Transverse colon (tissue), 4 donors: ENCODE measurements at regions not wholly inside any gene's neighbourhood (a gene's known extent, or its start where the extent isn't known, plus 50 kb on each side); places are given as distances from the start of the nearest gene placed in this dataset.

Experiments
- DNase-seq: peaks from one replicate; pipeline ENCODE4 v3.0.0-alpha.2; 2019
- H3K27ac ChIP-seq, 4 donors: fragments of 200-600 bp; sonication (generic); 2 replicates each; pipeline ENCODE4 v1.5.1; 2016 to 2018; ENCODE audit warnings: inconsistent platforms in 4 of 4
- H3K27me3 ChIP-seq: fragments of 200-600 bp; sonication (generic); 2 replicates; pipeline ENCODE4 v1.5.1; 2017; ENCODE audit warnings: inconsistent platforms
- H3K36me3 ChIP-seq, 4 donors: fragments of 200-600 bp; sonication (generic); 2 replicates each; pipeline ENCODE4 v1.5.1; 2017 to 2019; ENCODE audit warnings: inconsistent platforms in 4 of 4
- H3K4me1 ChIP-seq, 4 donors: fragments of 200-600 bp; sonication (generic); 2 replicates each; pipeline ENCODE4 v1.5.1; 2017 to 2020; ENCODE audit warnings: inconsistent platforms in 4 of 4
- H3K4me3 ChIP-seq, 4 donors: fragments of 200-600 bp; sonication (generic); 1 replicate in 1 of 4; 2 replicates in 3 of 4; pipeline versions ENCODE4 v1.5.1 to v1.6.1; 2017 to 2019; ENCODE audit warnings: inconsistent platforms in 4 of 4
- H3K9me3 ChIP-seq, 2 donors: fragments of 200-600 bp; sonication (generic); 2 replicates each; pipeline ENCODE4 v1.5.1; 2017 to 2019; ENCODE audit warnings: inconsistent platforms in 2 of 2
- EP300 ChIP-seq: sonication (generic); formaldehyde crosslinking; IDR thresholded peaks from one replicate; pipeline ENCODE4 v1.6.1; 2017; ENCODE audit warnings: antibody characterized with exemption, low read depth
- POLR2A ChIP-seq: fragments of 450-650 bp; IDR thresholded peaks from one replicate; pipeline ENCODE4 v1.6.1; 2016; ENCODE audit warnings: antibody characterized with exemption, mild to moderate bottlenecking, moderate library complexity
- POLR2AphosphoS5 ChIP-seq, 3 donors: sonication (generic); formaldehyde crosslinking; IDR thresholded peaks; one replicate each; pipeline ENCODE4 v1.6.1; 2016; ENCODE audit warnings: antibody characterized with exemption in 3 of 3
- WGBS, 2 donors: methylation state at CpG; one replicate each; pipeline ENCODE4 v1.1.5; 2018; ENCODE audit warnings: low coverage in 1 of 2; 5-methylcytosine and 5-hydroxymethylcytosine counted together
- in situ Hi-C, 4 donors: fragments of 200-750 bp; cut with MboI; loops; one replicate each; pipeline versions ENCODE4 v1.15.0 to v1.15.1; 2017; ENCODE audit warnings: low sequenced_read_pairs in 3 of 4, low pct_ligation_motif_present in 1 of 4, low pct_unique_long_range_greater_than_20kb in 1 of 4
- intact Hi-C: fragments of 100-400 bp; cut with DNase I; formaldehyde crosslinking; loops from one replicate; pipeline ENCODE4 v1.15.1; 2023; ENCODE audit warnings: low total_unique reads
- TF ChIP-seq, protein P1 (sequence below), 5 experiments: fragments of 200-600 bp in 3 of 5; fragments of 450-650 bp in 2 of 5; sonication (generic) in 3 of 5; IDR thresholded peaks; 1 replicate in 2 of 5; 2 replicates in 3 of 5; pipeline ENCODE4 v1.5.1; 2016 to 2017; ENCODE audit warnings: antibody characterized with exemption in 5 of 5, inconsistent platforms in 3 of 5, mild to moderate bottlenecking in 2 of 5, moderate library complexity in 1 of 5

- Histone ChIP-seq H3K36me3 (no peaks in the 10 kb centered on the region), H3K9me3 (no peaks in the 10 kb centered on the region), H3K4me3 (no peak overlapping the region), H3K4me1 (peaks cover 0 to 13% (median 0%) of the 10 kb centered on the region in 4 donors), H3K27me3 (no peaks in the 10 kb centered on the region), H3K27ac (no peak overlapping the region)
- TF ChIP-seq POLR2A (no peak), POLR2AphosphoS5 (IDR thresholded peaks at IDR 0.05) (no peak), EP300 (no peak)
- TF ChIP-seq, protein P1, sequence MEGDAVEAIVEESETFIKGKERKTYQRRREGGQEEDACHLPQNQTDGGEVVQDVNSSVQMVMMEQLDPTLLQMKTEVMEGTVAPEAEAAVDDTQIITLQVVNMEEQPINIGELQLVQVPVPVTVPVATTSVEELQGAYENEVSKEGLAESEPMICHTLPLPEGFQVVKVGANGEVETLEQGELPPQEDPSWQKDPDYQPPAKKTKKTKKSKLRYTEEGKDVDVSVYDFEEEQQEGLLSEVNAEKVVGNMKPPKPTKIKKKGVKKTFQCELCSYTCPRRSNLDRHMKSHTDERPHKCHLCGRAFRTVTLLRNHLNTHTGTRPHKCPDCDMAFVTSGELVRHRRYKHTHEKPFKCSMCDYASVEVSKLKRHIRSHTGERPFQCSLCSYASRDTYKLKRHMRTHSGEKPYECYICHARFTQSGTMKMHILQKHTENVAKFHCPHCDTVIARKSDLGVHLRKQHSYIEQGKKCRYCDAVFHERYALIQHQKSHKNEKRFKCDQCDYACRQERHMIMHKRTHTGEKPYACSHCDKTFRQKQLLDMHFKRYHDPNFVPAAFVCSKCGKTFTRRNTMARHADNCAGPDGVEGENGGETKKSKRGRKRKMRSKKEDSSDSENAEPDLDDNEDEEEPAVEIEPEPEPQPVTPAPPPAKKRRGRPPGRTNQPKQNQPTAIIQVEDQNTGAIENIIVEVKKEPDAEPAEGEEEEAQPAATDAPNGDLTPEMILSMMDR (IDR thresholded peaks at IDR 0.05), result no peak
- WGBS, 2 donors, result 72 to 81% methylated on average over 3 of the region's 3 CpGs
- DNase-seq, result no peak
- in situ Hi-C loops, result no loop called here
- intact Hi-C loops, result no loop called here
These were observed 1558.9 kb downstream of the FAM181B start for GRCh38 chr11:81174646-81175330.

- 50 to 63% methylated on average over 1 of the region's 1 CpG for WGBS, 2 donors
- no peaks in the 10 kb centered on the region for H3K36me3 ChIP-seq
- no peak overlapping the region for H3K4me3 ChIP-seq
- in situ Hi-C loops (no loop called here), intact Hi-C loops (no loop called here)
- no peak overlapping the region for H3K27ac ChIP-seq
- no peaks in the 10 kb centered on the region for H3K27me3 ChIP-seq
- no peaks in the 10 kb centered on the region for H3K9me3 ChIP-seq
- TF ChIP-seq, protein P1 (IDR thresholded peaks at IDR 0.05), result no peak
- TF ChIP-seq POLR2AphosphoS5 (IDR thresholded peaks at IDR 0.05), result no peak
- TF ChIP-seq EP300, result no peak
- TF ChIP-seq POLR2A, result no peak
- no peak for DNase-seq
- H3K4me1 ChIP-seq, result no peaks in the 10 kb centered on the region
These were observed 1568.5 kb downstream of the FAM181B start for GRCh38 chr11:81165164-81165563.

- 71 to 84% methylated on average over 2 to 3 of the region's 3 CpGs for WGBS, 2 donors
- Histone ChIP-seq H3K4me3 (no peak overlapping the region), H3K4me1 (no peaks in the 10 kb centered on the region), H3K27ac (no peak overlapping the region), H3K27me3 (no peaks in the 10 kb centered on the region), H3K36me3 (no peaks in the 10 kb centered on the region), H3K9me3 (no peaks in the 10 kb centered on the region)
- intact Hi-C loops, result no loop called here
- in situ Hi-C loops, result no loop called here
- no peak for TF ChIP-seq EP300
- TF ChIP-seq POLR2AphosphoS5 (IDR thresholded peaks at IDR 0.05), result no peak
- TF ChIP-seq POLR2A, result no peak
- TF ChIP-seq, protein P1 (IDR thresholded peaks at IDR 0.05), result no peak
- DNase-seq, result no peak
These were observed 1573.8 kb downstream of the FAM181B start for GRCh38 chr11:81159900-81160299.

GRCh38 chr11:81135570-81135969 is 1598.1 kb downstream of the FAM181B start:
- Histone ChIP-seq H3K4me1 (no peaks in the 10 kb centered on the region), H3K27ac (no peak overlapping the region), H3K36me3 (no peaks in the 10 kb centered on the region), H3K9me3 (no peaks in the 10 kb centered on the region), H3K4me3 (no peak overlapping the region), H3K27me3 (no peaks in the 10 kb centered on the region)
- no peak for DNase-seq
- TF ChIP-seq POLR2AphosphoS5 (IDR thresholded peaks at IDR 0.05), result no peak
- TF ChIP-seq EP300, result no peak
- TF ChIP-seq, protein P1 (IDR thresholded peaks at IDR 0.05), result no peak
- no peak for TF ChIP-seq POLR2A
- intact Hi-C loops, result no loop called here
- in situ Hi-C loops, result no loop called here
- 58 to 75% methylated on average over 5 of the region's 5 CpGs for WGBS, 2 donors
